GM12864 (cell line): ENCODE measurements at regions not wholly inside any gene's neighbourhood (a gene's known extent, or its start where the extent isn't known, plus 50 kb on each side); places are given as distances from the start of the nearest gene placed in this dataset.

Experiments
- DNase-seq: peaks from one replicate; pipeline ENCODE4 v3.0.0-alpha.2; 2011; ENCODE audit warnings: low read depth
- H3K4me3 ChIP-seq: 2 replicates; pipeline ENCODE4 v1.5.1; 2011; ENCODE audit warnings: mild to moderate bottlenecking, low read depth, low read length, control low read depth
- TF ChIP-seq, protein P1 (sequence below): IDR thresholded peaks from 2 replicates; pipeline ENCODE4 v1.5.1; 2011; ENCODE audit warnings: low read depth, mild to moderate bottlenecking, moderate library complexity, low read length, control low read depth, inconsistent platforms; ENCODE audit errors: missing control alignments

DNA sequence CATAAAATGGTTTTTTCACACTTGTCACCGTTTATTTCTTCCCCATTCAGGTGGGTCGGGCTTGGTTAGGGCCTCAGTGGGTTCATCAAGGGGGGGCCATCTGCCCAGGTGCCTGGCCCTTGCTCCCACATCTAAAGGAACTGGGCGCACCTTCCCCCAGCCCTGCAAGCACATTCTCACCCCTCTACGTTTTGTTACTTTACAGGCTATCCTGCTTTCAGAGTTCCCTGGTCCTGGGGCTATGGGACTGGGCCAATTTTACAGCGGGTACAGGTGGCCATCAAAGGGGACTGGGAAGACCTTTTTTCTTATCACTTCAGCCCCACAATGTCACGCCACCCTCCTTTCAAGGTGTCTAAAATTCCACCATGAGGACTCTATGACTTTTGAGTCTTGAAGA, 71.8 kb upstream of the HAAO start:
- no peak for DNase-seq
- H3K4me3 ChIP-seq: no peak overlapping the region
- TF ChIP-seq, protein P1, sequence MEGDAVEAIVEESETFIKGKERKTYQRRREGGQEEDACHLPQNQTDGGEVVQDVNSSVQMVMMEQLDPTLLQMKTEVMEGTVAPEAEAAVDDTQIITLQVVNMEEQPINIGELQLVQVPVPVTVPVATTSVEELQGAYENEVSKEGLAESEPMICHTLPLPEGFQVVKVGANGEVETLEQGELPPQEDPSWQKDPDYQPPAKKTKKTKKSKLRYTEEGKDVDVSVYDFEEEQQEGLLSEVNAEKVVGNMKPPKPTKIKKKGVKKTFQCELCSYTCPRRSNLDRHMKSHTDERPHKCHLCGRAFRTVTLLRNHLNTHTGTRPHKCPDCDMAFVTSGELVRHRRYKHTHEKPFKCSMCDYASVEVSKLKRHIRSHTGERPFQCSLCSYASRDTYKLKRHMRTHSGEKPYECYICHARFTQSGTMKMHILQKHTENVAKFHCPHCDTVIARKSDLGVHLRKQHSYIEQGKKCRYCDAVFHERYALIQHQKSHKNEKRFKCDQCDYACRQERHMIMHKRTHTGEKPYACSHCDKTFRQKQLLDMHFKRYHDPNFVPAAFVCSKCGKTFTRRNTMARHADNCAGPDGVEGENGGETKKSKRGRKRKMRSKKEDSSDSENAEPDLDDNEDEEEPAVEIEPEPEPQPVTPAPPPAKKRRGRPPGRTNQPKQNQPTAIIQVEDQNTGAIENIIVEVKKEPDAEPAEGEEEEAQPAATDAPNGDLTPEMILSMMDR: no peak

DNA sequence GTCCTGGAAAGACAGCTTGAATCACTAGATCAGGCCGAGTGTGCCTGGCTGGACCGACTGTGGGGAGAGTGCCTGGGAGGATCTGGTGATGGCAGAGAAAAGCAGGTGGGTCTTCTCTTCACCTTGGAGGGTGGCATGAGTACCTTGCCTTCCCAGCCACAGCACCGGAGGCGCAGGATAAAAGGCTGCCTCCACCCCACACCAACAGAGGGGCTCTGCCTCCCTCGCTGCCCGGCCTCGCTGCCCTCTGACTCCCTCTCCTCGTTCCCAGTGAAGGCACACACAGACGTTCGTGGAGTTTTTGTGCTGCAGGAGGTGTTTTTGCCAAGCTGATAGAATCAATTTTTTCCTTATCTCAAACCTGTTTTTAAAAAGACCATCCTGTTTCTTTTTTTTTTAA, 71.4 kb upstream of the HAAO start:
- no peak for DNase-seq
- TF ChIP-seq, protein P1: no peak
- no peak overlapping the region for H3K4me3 ChIP-seq

DNA sequence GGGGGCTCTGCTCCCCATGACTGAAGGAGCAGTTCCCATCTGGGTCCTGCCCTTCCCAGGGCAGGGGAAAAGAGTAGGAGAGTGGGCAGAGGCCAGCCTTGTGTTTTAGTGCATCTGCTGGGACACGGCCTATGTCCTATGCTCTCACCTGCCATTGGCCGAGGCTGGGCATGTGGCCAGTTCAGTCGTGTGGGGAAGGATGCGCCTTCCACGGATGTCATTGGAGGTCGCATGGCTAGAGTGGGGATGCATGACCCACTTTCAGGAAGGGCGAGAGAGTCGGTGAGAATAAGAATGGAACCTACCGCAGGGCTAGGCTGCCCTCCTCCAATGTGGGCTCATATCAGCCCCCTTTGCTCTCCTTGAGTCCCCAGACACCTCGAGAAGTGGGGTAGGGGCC, 70.9 kb upstream of the HAAO start:
- no peak for DNase-seq
- TF ChIP-seq, protein P1: no peak
- H3K4me3 ChIP-seq: no peak overlapping the region

DNA sequence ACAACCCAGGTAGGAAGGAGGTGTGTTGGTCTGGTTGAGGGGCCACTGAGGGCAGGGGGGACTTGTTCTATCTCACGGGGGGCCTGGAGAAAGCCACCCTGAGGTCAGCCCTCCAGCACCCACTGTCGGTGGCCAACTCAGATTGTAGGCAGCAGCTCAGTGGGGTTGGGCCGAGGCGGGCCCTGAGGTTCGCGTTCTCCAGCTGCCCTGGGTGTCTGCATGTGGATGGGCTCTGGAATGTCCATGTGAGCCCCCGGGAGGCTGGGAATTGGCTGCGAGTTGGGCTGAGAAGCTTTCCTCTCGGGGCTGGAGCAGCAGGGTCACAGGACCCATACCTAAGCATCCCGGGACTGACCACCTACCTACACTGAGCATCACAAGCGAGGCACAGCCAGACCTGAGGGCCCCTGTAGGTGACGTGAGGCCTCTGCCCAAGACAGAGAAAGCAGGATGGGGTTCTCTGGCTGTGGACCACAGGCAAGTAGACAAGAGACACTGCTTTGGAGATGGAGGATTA, 70.3 kb upstream of the HAAO start:
- H3K4me3 ChIP-seq: no peak overlapping the region
- TF ChIP-seq, protein P1: no peak
- DNase-seq: no peak

DNA sequence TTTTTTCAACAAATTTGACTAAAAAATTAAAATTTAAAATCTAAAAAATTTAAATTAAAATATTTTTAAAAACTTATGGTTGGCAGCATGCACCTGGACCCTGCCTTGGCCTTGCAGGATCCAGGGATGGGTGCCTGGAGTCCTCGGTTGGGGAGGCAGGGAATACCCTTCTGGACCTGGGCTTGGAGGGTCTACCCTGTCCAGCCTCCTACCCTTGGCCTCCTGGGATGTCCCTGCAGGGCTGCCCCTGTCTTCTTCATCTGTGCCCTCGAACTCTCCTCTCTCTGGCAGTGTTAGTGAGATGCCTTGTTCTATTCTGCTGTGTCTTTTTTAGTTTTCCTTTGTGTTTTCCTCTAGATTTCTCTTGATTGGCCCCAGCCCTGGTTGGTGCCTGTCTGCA, 68.9 kb upstream of the HAAO start:
- TF ChIP-seq, protein P1: no peak
- no peak for DNase-seq
- H3K4me3 ChIP-seq: no peak overlapping the region

- TF ChIP-seq, protein P1: no peak
- DNase-seq: no peak
These were observed 68.1 kb upstream of the HAAO start for GRCh38 chr2:42860319-42861094.

GRCh38 chr2:42859791-42860190, 67.4 kb upstream of the HAAO start:
- H3K4me3 ChIP-seq: no peak overlapping the region
- DNase-seq: no peak
- TF ChIP-seq, protein P1: no peak

More at GRCh38 chr2:42860319-42861094, 68.1 kb upstream of the HAAO start:
- H3K4me3 ChIP-seq: no peak overlapping the region
